ENCODE measurements at regions not wholly inside any gene's neighbourhood (a gene's known extent, or its start where the extent isn't known, plus 50 kb on each side); places are given as distances from the start of the nearest gene placed in this dataset.

GRCh38 chr5:51109786-51110410, 273.4 kb upstream of the ISL1 start:
- TF ChIP-seq CTCF (IDR thresholded peaks at IDR 0.05 in 2 of 3, conservative IDR thresholded peaks at IDR 0.05 in 1 of 3; ENCODE audit: control insufficient read depth in 2 of 3, extremely low read depth in 1 of 3, insufficient read depth in 1 of 3, low read depth in 3 of 3, low read length in 3 of 3) (no peak), MXI1 (IDR thresholded peaks at IDR 0.05; ENCODE audit: low read depth, low read length) (no peak), REST (IDR thresholded peaks at IDR 0.05; ENCODE audit: low read depth, low read length) (no peak), LARP7 (IDR thresholded peaks at IDR 0.05) (no peak), NRF1 (conservative IDR thresholded peaks at IDR 0.05; ENCODE audit: low read depth, low read length) (no peak), MAX (IDR thresholded peaks at IDR 0.05; ENCODE audit: low read depth, low read length) (no peak), TCF7 (IDR thresholded peaks at IDR 0.05; ENCODE audit: borderline replicate concordance) (no peak), ZBTB33 (IDR thresholded peaks at IDR 0.05) (no peak), POLR2A (IDR thresholded peaks at IDR 0.05; ENCODE audit: low read depth, low read length) (no peak), EZH2 (IDR thresholded peaks at IDR 0.05; ENCODE audit: borderline replicate concordance, control insufficient read depth, low read depth, low read length) (no peak), JUNB (IDR thresholded peaks at IDR 0.05) (no peak), ETV6 (conservative IDR thresholded peaks at IDR 0.05 in 1 of 2, IDR thresholded peaks at IDR 0.05 in 1 of 2; ENCODE audit: borderline replicate concordance in 1 of 2, low read depth in 1 of 2) (no peak)

Data from GM12878 (cell line).